Lower leg skin (tissue), 4 donors: ENCODE measurements at regions not wholly inside any gene's neighbourhood (a gene's known extent, or its start where the extent isn't known, plus 50 kb on each side); places are given as distances from the start of the nearest gene placed in this dataset.

ENCODE experiments used
- DNase-seq, 2 donors: peaks; one replicate each; pipeline ENCODE4 v3.0.0-alpha.2; 2019; ENCODE audit warnings: low spot score in 2 of 2
- H3K4me3 ChIP-seq: fragments of 200-600 bp; sonication (generic); 2 replicates; pipeline ENCODE4 v1.5.1; 2017; ENCODE audit warnings: mild to moderate bottlenecking, low read depth; ENCODE audit not compliant: poor library complexity, severe bottlenecking
- POLR2A ChIP-seq, 2 donors: fragments of 450-650 bp; IDR thresholded peaks; one replicate each; pipeline ENCODE4 v1.6.1; 2016 to 2017; ENCODE audit warnings: antibody characterized with exemption in 2 of 2, mild to moderate bottlenecking in 1 of 2, moderate library complexity in 1 of 2
- WGBS, 2 donors: methylation state at CpG; one replicate each; pipeline ENCODE4 v1.1.5; 2018; 5-methylcytosine and 5-hydroxymethylcytosine counted together
- intact Hi-C: fragments of 100-400 bp; cut with DNase I; formaldehyde crosslinking; loops from one replicate; pipeline ENCODE4 v1.15.0; 2023; ENCODE audit warnings: low total_unique reads
- TF ChIP-seq, protein P1 (sequence below), 3 donors: fragments of 450-650 bp; IDR thresholded peaks; one replicate each; pipeline ENCODE4 v1.5.1; 2016; ENCODE audit warnings: antibody characterized with exemption in 3 of 3, mild to moderate bottlenecking in 3 of 3, moderate library complexity in 2 of 3

DNA sequence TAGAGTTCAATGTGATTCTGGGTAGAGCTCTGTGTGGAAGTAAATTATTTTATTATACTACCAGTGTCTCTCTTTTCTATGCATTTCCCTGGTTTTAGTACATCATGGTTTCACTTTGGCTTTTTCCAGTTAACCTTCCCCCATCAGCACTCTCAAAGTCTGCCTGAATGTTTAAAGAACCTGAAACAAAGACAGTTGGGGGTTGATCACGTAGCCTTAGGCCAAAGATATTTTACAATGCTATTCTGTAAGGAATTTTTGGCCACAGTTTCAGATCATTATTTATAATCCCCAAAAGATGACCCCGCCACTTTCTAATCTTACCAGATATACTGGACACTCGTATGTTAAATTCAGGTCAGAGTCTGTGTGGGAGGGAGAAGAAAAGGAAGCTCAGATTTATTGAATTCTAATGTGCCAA is 156.3 kb upstream of the TMC3 start:
- 67 to 82% methylated on average over 3 of the region's 3 CpGs for WGBS, 2 donors
- intact Hi-C loops = no loop called here
- no peak for TF ChIP-seq POLR2A (IDR thresholded peaks at IDR 0.05)
- no peak overlapping the region for H3K4me3 ChIP-seq
- no peak for DNase-seq

DNA sequence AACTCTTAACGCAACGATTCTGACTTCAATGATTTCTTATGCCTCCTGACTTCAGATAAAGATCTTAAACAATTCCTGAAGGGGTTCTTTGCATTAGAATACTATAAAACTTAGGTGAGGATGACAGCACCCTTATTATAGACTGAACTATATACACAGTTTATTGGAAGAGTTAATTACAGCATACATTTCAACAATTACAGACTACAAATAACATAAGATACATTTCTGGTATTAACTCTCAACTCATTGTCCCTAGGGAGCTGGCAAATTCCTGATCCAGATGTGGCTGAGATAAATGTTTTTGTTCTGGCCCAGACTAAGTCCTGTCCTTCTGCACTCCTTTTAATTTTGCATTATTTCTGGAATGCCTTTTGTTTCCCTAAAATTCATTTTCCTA is 155.5 kb upstream of the TMC3 start:
- intact Hi-C loops = no loop called here
- no peak overlapping the region for H3K4me3 ChIP-seq
- no peak for DNase-seq
- WGBS, 2 donors = 28 to 30% methylated on average over 2 of the region's 2 CpGs
- TF ChIP-seq, protein P1, sequence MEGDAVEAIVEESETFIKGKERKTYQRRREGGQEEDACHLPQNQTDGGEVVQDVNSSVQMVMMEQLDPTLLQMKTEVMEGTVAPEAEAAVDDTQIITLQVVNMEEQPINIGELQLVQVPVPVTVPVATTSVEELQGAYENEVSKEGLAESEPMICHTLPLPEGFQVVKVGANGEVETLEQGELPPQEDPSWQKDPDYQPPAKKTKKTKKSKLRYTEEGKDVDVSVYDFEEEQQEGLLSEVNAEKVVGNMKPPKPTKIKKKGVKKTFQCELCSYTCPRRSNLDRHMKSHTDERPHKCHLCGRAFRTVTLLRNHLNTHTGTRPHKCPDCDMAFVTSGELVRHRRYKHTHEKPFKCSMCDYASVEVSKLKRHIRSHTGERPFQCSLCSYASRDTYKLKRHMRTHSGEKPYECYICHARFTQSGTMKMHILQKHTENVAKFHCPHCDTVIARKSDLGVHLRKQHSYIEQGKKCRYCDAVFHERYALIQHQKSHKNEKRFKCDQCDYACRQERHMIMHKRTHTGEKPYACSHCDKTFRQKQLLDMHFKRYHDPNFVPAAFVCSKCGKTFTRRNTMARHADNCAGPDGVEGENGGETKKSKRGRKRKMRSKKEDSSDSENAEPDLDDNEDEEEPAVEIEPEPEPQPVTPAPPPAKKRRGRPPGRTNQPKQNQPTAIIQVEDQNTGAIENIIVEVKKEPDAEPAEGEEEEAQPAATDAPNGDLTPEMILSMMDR (IDR thresholded peaks at IDR 0.05) = no peak
- no peak for TF ChIP-seq POLR2A (IDR thresholded peaks at IDR 0.05)

DNA sequence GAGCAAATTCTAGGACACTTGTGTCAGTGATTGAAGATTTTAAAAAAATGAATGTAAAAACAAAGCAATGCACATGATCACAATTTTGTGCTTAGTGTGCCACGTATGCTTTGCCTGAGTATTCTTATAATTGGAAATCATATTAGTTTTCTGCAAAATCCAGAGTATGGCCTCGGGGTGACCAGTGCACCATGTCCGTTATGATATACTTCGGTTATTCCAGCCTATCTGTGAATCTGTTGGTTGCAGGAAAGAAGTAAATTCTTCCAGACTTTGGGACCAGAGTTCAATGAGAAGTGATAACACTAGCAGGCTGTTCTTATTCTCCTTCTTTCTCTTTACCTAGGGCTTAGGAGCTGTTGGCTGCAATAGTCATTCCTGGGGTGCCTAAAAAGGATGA is 152.0 kb upstream of the TMC3 start:
- no peak overlapping the region for H3K4me3 ChIP-seq
- 74 to 87% methylated on average over 4 of the region's 4 CpGs for WGBS, 2 donors
- TF ChIP-seq, protein P1 (IDR thresholded peaks at IDR 0.05) = no peak
- TF ChIP-seq POLR2A (IDR thresholded peaks at IDR 0.05) = no peak
- intact Hi-C loops = no loop called here
- no peak for DNase-seq

DNA sequence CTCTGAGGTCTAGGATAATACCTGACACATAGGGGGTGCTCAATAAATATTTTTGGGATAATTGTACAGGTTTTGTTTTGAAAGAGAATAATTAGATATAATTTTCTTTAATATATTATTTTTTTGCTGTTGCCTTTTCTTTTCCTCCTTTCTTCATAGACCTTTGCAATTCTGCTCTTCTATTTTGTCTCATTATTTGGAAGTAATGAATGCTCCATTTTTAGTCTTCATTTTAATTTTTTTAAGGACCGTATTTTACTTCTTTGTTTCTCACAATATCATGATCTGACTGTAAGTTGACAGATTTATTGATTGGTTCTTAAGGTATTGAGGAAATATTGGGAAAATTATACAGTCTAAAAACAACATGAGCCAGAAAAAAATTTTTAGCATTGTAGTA is 150.5 kb upstream of the TMC3 start:
- TF ChIP-seq, protein P1 (IDR thresholded peaks at IDR 0.05) = no peak
- no peak for TF ChIP-seq POLR2A (IDR thresholded peaks at IDR 0.05)
- intact Hi-C loops = no loop called here
- WGBS, 2 donors = 88 to 95% methylated on average over 1 of the region's 1 CpG

DNA sequence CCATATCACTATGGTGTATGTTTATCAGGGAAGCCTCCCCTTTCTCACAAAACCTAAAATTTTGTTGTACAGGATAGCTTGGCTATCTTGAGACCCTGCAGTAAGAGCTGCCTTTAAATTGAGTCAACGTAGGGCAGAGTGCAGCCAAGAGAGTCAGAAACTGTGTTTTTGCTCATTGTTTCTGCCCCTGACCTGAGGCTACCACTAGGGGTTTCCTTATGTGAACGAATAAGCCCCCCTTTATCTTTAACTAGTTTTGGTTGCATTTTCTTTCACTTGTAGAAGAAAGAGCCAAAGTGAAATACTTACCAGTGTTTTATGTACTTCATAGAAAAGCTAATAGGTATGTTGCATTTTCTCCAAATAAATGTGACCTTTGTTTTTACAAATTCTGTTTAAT is 149.9 kb upstream of the TMC3 start:
- intact Hi-C loops = no loop called here
- WGBS, 2 donors = 72 to 79% methylated on average over 2 of the region's 2 CpGs
- TF ChIP-seq, protein P1 (IDR thresholded peaks at IDR 0.05) = no peak
- no peak for TF ChIP-seq POLR2A (IDR thresholded peaks at IDR 0.05)
- no peak for DNase-seq
- H3K4me3 ChIP-seq = no peak overlapping the region

More for the DNA sequence above, 150.5 kb upstream of the TMC3 start:
- no peak for DNase-seq
- no peak overlapping the region for H3K4me3 ChIP-seq

DNA sequence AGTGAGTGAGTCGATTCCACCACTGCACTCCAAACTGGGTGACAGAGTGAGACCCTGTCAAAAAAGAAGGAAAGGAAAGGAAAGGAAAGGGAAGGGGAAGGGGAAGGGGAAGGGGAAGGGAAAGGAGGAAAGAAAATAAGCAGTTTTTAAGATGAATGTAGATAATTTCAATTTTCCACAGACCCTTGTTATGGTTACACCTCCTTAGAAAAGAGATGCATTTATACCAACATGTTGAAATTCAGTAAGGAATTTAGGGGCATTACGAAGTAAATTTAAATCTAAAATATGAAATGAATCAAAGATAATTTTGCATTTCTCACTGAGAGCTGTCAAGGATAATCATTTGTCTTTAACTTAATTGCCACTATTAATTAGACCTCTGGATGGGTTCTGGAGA is 146.5 kb upstream of the TMC3 start:
- TF ChIP-seq, protein P1 (IDR thresholded peaks at IDR 0.05) = no peak
- no peak for TF ChIP-seq POLR2A (IDR thresholded peaks at IDR 0.05)
- no peak for DNase-seq
- intact Hi-C loops = no loop called here
- H3K4me3 ChIP-seq = no peak overlapping the region
- 88 to 92% methylated on average over 2 of the region's 2 CpGs for WGBS, 2 donors
